Astrocyte of the cerebellum (primary cell): ENCODE measurements at regions not wholly inside any gene's neighbourhood (a gene's known extent, or its start where the extent isn't known, plus 50 kb on each side); places are given as distances from the start of the nearest gene placed in this dataset.

Source experiments
- DNase-seq: peaks from one replicate; pipeline ENCODE4 v3.0.0-alpha.2; 2011; ENCODE audit warnings: low read depth
- H3K4me3 ChIP-seq: 2 replicates; pipeline ENCODE4 v1.5.1; 2011; ENCODE audit warnings: mild to moderate bottlenecking, low read depth, low read length, moderate library complexity
- CTCF ChIP-seq: IDR thresholded peaks from 2 replicates; pipeline ENCODE4 v1.5.1; 2012; ENCODE audit warnings: low read length, low read depth, moderate library complexity, mild to moderate bottlenecking; ENCODE audit errors: missing control alignments
- in situ Hi-C: cut with HindIII; loops from 2 replicates; pipeline ENCODE4 v1.10.0; 2017; ENCODE audit warnings: low sequenced_read_pairs

- no peak overlapping the region for H3K4me3 ChIP-seq
- DNase-seq, result no peak
- TF ChIP-seq CTCF, result no peak
- in situ Hi-C loops, result no loop called here
These were observed 69.5 kb upstream of the PITX1 start for GRCh38 chr5:135103575-135103853.

- no peak overlapping the region for H3K4me3 ChIP-seq
- no peak for TF ChIP-seq CTCF
- in situ Hi-C loops, result no loop called here
- no peak for DNase-seq
These were observed 68.9 kb upstream of the PITX1 start for GRCh38 chr5:135102716-135103574.

GRCh38 chr5:135100431-135100830 is 66.4 kb upstream of the PITX1 start:
- TF ChIP-seq CTCF, result no peak
- DNase-seq, result no peak
- in situ Hi-C loops, result no loop called here
- H3K4me3 ChIP-seq, result no peak overlapping the region

- no peak for DNase-seq
- H3K4me3 ChIP-seq, result no peak overlapping the region
- in situ Hi-C loops, result no loop called here
- TF ChIP-seq CTCF, result no peak
These were observed 66.0 kb upstream of the PITX1 start for GRCh38 chr5:135100011-135100410.

GRCh38 chr5:135097390-135097789 is 63.4 kb upstream of the PITX1 start:
- in situ Hi-C loops, result no loop called here
- no peak for DNase-seq
- no peak for TF ChIP-seq CTCF
- no peak overlapping the region for H3K4me3 ChIP-seq

GRCh38 chr5:135095871-135096270 is 61.8 kb upstream of the PITX1 start:
- in situ Hi-C loops, result no loop called here
- H3K4me3 ChIP-seq, result no peak overlapping the region
- TF ChIP-seq CTCF, result no peak
- DNase-seq, result no peak
